H1 (cell line): ENCODE measurements at regions not wholly inside any gene's neighbourhood (a gene's known extent, or its start where the extent isn't known, plus 50 kb on each side); places are given as distances from the start of the nearest gene placed in this dataset.

Experiments used
- POU5F1 ChIP-seq: IDR thresholded peaks from 2 replicates; pipeline ENCODE4 v1.6.1; 2011; ENCODE audit warnings: low read depth, mild to moderate bottlenecking, low read length, moderate library complexity
- TF ChIP-seq, protein P1 (sequence below): fragments of 300-600 bp; sonication (generic); IDR thresholded peaks from 2 replicates; pipeline ENCODE4 v1.7.1; 2012; ENCODE audit warnings: low read length, moderate library complexity, mild to moderate bottlenecking, inconsistent platforms; ENCODE audit not compliant: insufficient replicate concordance
- TF ChIP-seq, protein P2 (sequence below): IDR thresholded peaks from 2 replicates; pipeline ENCODE4 v1.6.1; 2012; ENCODE audit warnings: low read length, inconsistent platforms

DNA sequence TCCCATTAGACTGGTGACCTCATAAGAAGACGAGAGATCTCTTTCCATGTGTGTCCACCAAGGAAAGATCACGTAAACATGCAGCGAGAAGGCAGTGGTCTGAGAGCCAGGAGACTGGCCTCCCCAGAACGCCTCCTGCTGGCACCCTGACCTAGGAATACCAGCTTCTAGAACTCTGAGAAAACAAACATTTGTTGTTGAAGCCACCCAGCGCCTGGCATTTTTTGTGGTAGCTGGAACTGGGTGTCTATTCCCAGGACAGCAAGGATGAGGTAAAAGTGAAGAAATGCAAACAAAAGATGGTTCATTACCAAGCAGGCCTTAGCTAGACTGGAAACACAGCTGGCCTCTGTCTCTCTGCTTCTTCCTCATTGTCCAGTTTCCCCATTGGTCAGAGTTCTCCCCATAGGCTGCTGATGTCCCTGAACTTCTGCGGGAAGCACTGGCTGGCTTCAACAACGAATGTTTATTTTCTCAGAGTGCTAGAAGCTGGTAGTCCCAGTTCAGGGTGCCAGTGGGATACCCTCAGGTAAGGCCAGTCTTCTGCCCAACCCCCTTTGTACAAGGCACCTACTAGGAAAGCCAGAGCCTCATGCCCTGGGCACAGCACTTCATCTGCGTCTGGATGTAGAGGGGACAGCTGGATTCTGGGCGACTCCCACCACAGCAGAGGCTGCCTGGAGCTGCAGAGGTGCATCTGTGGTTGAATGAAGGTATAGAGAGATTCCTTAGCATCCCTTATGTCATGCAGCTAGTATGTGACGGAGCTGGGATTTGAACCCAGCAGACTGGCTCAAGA lies 304.9 kb downstream of the TCERG1L start (continued):
- TF ChIP-seq, protein P1, sequence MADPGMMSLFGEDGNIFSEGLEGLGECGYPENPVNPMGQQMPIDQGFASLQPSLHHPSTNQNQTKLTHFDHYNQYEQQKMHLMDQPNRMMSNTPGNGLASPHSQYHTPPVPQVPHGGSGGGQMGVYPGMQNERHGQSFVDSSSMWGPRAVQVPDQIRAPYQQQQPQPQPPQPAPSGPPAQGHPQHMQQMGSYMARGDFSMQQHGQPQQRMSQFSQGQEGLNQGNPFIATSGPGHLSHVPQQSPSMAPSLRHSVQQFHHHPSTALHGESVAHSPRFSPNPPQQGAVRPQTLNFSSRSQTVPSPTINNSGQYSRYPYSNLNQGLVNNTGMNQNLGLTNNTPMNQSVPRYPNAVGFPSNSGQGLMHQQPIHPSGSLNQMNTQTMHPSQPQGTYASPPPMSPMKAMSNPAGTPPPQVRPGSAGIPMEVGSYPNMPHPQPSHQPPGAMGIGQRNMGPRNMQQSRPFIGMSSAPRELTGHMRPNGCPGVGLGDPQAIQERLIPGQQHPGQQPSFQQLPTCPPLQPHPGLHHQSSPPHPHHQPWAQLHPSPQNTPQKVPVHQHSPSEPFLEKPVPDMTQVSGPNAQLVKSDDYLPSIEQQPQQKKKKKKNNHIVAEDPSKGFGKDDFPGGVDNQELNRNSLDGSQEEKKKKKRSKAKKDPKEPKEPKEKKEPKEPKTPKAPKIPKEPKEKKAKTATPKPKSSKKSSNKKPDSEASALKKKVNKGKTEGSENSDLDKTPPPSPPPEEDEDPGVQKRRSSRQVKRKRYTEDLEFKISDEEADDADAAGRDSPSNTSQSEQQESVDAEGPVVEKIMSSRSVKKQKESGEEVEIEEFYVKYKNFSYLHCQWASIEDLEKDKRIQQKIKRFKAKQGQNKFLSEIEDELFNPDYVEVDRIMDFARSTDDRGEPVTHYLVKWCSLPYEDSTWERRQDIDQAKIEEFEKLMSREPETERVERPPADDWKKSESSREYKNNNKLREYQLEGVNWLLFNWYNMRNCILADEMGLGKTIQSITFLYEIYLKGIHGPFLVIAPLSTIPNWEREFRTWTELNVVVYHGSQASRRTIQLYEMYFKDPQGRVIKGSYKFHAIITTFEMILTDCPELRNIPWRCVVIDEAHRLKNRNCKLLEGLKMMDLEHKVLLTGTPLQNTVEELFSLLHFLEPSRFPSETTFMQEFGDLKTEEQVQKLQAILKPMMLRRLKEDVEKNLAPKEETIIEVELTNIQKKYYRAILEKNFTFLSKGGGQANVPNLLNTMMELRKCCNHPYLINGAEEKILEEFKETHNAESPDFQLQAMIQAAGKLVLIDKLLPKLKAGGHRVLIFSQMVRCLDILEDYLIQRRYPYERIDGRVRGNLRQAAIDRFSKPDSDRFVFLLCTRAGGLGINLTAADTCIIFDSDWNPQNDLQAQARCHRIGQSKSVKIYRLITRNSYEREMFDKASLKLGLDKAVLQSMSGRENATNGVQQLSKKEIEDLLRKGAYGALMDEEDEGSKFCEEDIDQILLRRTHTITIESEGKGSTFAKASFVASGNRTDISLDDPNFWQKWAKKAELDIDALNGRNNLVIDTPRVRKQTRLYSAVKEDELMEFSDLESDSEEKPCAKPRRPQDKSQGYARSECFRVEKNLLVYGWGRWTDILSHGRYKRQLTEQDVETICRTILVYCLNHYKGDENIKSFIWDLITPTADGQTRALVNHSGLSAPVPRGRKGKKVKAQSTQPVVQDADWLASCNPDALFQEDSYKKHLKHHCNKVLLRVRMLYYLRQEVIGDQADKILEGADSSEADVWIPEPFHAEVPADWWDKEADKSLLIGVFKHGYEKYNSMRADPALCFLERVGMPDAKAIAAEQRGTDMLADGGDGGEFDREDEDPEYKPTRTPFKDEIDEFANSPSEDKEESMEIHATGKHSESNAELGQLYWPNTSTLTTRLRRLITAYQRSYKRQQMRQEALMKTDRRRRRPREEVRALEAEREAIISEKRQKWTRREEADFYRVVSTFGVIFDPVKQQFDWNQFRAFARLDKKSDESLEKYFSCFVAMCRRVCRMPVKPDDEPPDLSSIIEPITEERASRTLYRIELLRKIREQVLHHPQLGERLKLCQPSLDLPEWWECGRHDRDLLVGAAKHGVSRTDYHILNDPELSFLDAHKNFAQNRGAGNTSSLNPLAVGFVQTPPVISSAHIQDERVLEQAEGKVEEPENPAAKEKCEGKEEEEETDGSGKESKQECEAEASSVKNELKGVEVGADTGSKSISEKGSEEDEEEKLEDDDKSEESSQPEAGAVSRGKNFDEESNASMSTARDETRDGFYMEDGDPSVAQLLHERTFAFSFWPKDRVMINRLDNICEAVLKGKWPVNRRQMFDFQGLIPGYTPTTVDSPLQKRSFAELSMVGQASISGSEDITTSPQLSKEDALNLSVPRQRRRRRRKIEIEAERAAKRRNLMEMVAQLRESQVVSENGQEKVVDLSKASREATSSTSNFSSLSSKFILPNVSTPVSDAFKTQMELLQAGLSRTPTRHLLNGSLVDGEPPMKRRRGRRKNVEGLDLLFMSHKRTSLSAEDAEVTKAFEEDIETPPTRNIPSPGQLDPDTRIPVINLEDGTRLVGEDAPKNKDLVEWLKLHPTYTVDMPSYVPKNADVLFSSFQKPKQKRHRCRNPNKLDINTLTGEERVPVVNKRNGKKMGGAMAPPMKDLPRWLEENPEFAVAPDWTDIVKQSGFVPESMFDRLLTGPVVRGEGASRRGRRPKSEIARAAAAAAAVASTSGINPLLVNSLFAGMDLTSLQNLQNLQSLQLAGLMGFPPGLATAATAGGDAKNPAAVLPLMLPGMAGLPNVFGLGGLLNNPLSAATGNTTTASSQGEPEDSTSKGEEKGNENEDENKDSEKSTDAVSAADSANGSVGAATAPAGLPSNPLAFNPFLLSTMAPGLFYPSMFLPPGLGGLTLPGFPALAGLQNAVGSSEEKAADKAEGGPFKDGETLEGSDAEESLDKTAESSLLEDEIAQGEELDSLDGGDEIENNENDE, result no peak
- TF ChIP-seq POU5F1, result no peak
- TF ChIP-seq, protein P2, sequence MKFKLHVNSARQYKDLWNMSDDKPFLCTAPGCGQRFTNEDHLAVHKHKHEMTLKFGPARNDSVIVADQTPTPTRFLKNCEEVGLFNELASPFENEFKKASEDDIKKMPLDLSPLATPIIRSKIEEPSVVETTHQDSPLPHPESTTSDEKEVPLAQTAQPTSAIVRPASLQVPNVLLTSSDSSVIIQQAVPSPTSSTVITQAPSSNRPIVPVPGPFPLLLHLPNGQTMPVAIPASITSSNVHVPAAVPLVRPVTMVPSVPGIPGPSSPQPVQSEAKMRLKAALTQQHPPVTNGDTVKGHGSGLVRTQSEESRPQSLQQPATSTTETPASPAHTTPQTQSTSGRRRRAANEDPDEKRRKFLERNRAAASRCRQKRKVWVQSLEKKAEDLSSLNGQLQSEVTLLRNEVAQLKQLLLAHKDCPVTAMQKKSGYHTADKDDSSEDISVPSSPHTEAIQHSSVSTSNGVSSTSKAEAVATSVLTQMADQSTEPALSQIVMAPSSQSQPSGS, result no peak
